ENCODE measurements at regions not wholly inside any gene's neighbourhood (a gene's known extent, or its start where the extent isn't known, plus 50 kb on each side); places are given as distances from the start of the nearest gene placed in this dataset.

- no peak for TF ChIP-seq THAP7 (CRISPR knock-in tag; IDR thresholded peaks at IDR 0.05)
- no peak for TF ChIP-seq CTCF (CRISPR knock-in tag; IDR thresholded peaks at IDR 0.05)
- no peak for TF ChIP-seq EHMT2 (IDR thresholded peaks at IDR 0.05; ENCODE audit: borderline replicate concordance, low read depth, low read length)
- TF ChIP-seq ZBTB40 (IDR thresholded peaks at IDR 0.05) = no peak
- no peak for TF ChIP-seq ZBTB40 (CRISPR knock-in tag; IDR thresholded peaks at IDR 0.05)
- no peak for TF ChIP-seq CEBPB (IDR thresholded peaks at IDR 0.05; ENCODE audit: borderline replicate concordance, low read depth, low read length)
- no peak for TF ChIP-seq KDM5B (CRISPR knock-in tag; IDR thresholded peaks at IDR 0.05; ENCODE audit: borderline replicate concordance)
- no peak for TF ChIP-seq HMGXB4 (CRISPR knock-in tag; IDR thresholded peaks at IDR 0.05; ENCODE audit: borderline replicate concordance in 1 of 2, low read depth in 1 of 2)
These were observed 340.9 kb downstream of the MATN1 start for GRCh38 chr1:30382496-30382895.
